ENCODE measurements at regions not wholly inside any gene's neighbourhood (a gene's known extent, or its start where the extent isn't known, plus 50 kb on each side); places are given as distances from the start of the nearest gene placed in this dataset.
A peak's percentile ranks its signal among the peaks of the same experiment; 100 is the strongest.

GRCh38 chr5:81893961-81894360 is 77.9 kb upstream of the ATG10 start:
- Mint-ChIP-seq H3K4me1 (no peaks in the 10 kb centered on the region), H3K9me3 (peaks cover 12 to 28% (median 21%) of the 10 kb centered on the region in 7 donors), H3K36me3 (peaks cover 4 to 11% of the 10 kb centered on the region in 2 donors), H3K27ac (no peak overlapping the region), H3K4me3 (no peak overlapping the region), H3K27me3 (no peaks in the 10 kb centered on the region)
- DNase-seq (no peak), ATAC-seq (ENCODE audit: low read depth in 2 of 2) (no peak)

DNA sequence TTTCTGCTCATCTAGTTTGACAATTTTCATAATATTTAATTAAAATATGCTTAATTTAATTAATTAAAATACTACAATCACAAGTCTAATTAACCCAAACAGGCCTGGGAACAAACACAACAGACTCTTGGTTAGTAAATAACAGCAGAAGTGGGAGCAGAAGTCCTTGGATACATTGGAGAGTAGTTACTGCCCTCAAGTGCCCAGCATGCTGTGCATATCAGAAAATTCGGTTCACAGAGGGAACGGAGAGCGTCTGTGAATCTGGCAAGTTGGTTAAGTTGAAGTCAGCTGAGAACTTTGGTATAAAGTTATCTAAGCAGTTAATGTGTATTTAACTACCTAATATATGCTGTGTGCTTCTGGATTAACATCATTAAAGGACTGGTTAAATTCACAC is 87.0 kb upstream of the ATG10 start:
- Mint-ChIP-seq H3K27me3 (no peaks in the 10 kb centered on the region), H3K4me1 (no peaks in the 10 kb centered on the region), H3K27ac (no peak overlapping the region), H3K9me3 (peaks cover 0 to 9% (median 1%) of the 10 kb centered on the region in 7 donors), H3K4me3 (no peak overlapping the region), H3K36me3 (peaks cover 0 to 9% of the 10 kb centered on the region in 2 donors)
- no peak for DNase-seq
- ATAC-seq (ENCODE audit: low read depth in 2 of 2): no peak

DNA sequence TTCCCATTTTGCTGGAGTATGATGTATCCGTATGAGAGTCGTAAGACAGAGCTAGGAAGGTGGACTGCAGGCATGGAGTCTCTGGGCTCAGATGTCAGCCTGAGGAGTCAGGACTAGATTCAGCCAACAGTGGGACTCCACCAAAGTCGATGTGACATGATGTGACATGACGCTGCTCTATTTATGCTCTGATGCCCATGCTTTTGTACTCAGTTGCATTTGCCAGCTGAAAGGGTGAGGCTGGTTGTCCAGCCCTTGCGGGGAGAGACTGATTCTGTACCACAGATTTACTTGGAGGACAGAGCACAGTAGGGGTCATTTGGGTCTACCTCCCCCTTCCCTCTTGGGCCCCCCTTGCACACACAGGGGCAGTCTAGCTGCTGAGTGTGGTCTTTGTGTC is 88.5 kb upstream of the ATG10 start:
- Mint-ChIP-seq H3K36me3 (no peaks in the 10 kb centered on the region), H3K4me1 (no peaks in the 10 kb centered on the region), H3K27me3 (no peaks in the 10 kb centered on the region), H3K9me3 (no peaks in the 10 kb centered on the region), H3K27ac (no peak overlapping the region), H3K4me3 (peak overlapping the region in 1 of 8 donors; percentile 14)
- ATAC-seq (ENCODE audit: low read depth in 2 of 2) (no peak), DNase-seq (no peak)

DNA sequence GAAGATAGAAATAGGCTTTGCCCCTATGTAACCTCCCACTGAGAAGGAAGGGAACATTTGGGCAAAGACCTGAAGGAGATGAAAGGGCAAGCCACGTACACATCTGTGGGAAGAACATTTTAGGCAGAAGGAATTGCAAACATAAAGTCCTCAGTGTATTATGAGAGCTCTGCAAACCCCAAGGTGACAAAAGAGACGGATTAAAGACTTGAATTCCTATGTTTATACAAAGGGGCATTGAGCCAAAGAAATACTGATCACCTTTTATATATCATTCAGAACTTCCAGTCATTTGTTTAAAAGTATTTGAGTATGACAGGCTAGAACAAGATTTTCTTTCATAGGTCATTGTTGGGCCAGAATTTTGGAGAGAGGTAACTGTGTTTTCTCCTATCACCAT is 90.2 kb upstream of the ATG10 start:
- Mint-ChIP-seq H3K36me3 (no peaks in the 10 kb centered on the region), H3K9me3 (no peaks in the 10 kb centered on the region), H3K27me3 (no peaks in the 10 kb centered on the region), H3K4me3 (no peak overlapping the region), H3K27ac (no peak overlapping the region), H3K4me1 (no peaks in the 10 kb centered on the region)
- no peak for DNase-seq
- no peak for ATAC-seq (ENCODE audit: low read depth in 2 of 2)

GRCh38 chr5:81879936-81880335 is 91.9 kb upstream of the ATG10 start:
- no peaks in the 10 kb centered on the region for H3K27me3 Mint-ChIP-seq
- no peaks in the 10 kb centered on the region for H3K9me3 Mint-ChIP-seq
- H3K4me1 Mint-ChIP-seq: no peaks in the 10 kb centered on the region
- H3K36me3 Mint-ChIP-seq: no peaks in the 10 kb centered on the region
- no peak overlapping the region for H3K4me3 Mint-ChIP-seq
- DNase-seq: no peak
- ATAC-seq (ENCODE audit: low read depth in 2 of 2): no peak
- H3K27ac Mint-ChIP-seq: no peak overlapping the region

GRCh38 chr5:81878333-81878732 is 93.5 kb upstream of the ATG10 start:
- H3K27ac Mint-ChIP-seq: no peak overlapping the region
- no peaks in the 10 kb centered on the region for H3K36me3 Mint-ChIP-seq
- DNase-seq: no peak
- no peak for ATAC-seq (ENCODE audit: low read depth in 2 of 2)
- H3K9me3 Mint-ChIP-seq: no peaks in the 10 kb centered on the region
- H3K4me3 Mint-ChIP-seq: no peak overlapping the region
- H3K27me3 Mint-ChIP-seq: no peaks in the 10 kb centered on the region
- no peaks in the 10 kb centered on the region for H3K4me1 Mint-ChIP-seq

DNA sequence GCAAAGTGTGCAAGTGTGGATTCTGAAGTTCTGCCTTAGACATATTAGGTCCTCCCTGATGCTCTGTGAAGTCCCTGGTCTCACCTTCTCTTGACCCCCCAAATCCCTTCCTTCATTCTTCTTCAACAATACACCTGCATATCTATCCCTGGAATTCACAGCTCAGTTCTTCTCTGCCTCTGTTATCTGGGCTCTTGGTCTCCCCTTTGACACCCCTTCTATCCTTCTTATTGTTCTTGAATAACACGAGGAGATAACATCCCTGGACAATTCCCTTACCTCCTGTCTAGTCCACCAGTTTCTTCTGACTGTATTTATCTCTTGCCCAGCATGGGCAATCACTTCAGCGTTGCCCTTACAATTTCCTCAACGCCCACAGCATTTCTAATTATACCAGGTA is 104.8 kb upstream of the ATG10 start:
- no peaks in the 10 kb centered on the region for H3K4me1 Mint-ChIP-seq
- no peaks in the 10 kb centered on the region for H3K9me3 Mint-ChIP-seq
- no peak overlapping the region for H3K4me3 Mint-ChIP-seq
- no peaks in the 10 kb centered on the region for H3K36me3 Mint-ChIP-seq
- DNase-seq: no peak
- ATAC-seq (ENCODE audit: low read depth in 2 of 2): no peak
- H3K27ac Mint-ChIP-seq: peak overlapping the region in 2 of 6 donors; percentile 37 to 83
- peaks cover 0 to 8% (median 0%) of the 10 kb centered on the region in 3 donors for H3K27me3 Mint-ChIP-seq

GRCh38 chr5:81860778-81861177 is 109.9 kb upstream of the SSBP2 start:
- Mint-ChIP-seq H3K9me3 (no peaks in the 10 kb centered on the region), H3K4me3 (no peak overlapping the region), H3K27me3 (no peaks in the 10 kb centered on the region), H3K4me1 (peaks cover 4 to 9% (median 6%) of the 10 kb centered on the region in 3 donors), H3K27ac (no peak overlapping the region), H3K36me3 (no peaks in the 10 kb centered on the region)
- DNase-seq (no peak), ATAC-seq (ENCODE audit: low read depth in 2 of 2) (no peak)

GRCh38 chr5:81859624-81860023 is 108.7 kb upstream of the SSBP2 start:
- no peaks in the 10 kb centered on the region for H3K36me3 Mint-ChIP-seq
- H3K27ac Mint-ChIP-seq: no peak overlapping the region
- peaks cover 4 to 9% (median 6%) of the 10 kb centered on the region in 3 donors for H3K4me1 Mint-ChIP-seq
- DNase-seq (no peak), ATAC-seq (ENCODE audit: low read depth in 2 of 2) (no peak)
- H3K9me3 Mint-ChIP-seq: no peaks in the 10 kb centered on the region
- no peaks in the 10 kb centered on the region for H3K27me3 Mint-ChIP-seq
- no peak overlapping the region for H3K4me3 Mint-ChIP-seq

DNA sequence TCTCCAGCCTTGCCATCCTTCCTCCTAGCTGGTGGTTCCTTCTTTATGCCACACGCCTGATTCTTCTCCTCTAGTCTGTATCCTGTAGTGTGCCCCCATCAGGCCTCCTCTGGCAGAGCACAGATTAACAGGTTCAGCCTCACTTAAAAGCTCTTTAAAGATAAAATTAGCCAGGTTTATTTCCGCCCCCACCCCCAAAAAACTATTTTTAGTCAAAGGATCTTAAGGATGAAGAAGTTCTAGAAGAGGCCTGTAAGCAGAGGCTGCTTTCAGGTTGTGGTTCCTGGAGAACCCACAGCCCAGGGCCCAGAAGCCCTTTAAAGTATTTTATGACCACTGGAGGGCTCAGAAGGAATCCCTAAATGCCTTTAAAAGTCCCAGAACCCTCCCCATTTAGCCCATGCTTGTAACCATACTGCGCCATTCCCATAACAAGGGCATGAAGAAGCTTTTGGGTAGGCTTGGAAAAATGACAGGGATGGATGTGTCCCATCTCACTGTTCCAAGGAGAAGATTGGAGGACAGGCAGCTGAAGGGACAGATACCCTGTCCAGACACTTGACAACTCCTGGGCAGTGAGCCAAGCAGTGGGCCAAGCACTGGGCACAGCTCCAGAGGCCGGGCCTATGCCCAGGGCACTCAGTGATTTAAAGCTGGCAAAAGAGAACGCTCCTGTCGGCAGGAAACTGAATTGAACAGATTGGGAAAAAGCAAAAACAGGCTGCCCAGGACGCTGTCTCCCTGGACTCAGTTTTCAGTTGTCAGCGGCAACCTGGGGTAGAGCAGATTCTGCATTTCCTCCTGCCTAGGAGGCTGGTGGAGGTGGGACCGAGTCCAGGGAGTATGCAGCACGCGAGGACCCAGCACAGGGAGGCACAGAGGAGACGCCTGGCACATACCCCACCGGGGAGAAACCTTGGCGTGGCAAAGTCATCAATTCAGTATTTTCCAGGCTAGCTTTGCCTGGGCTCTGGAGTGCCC is 106.3 kb upstream of the SSBP2 start:
- H3K4me3 Mint-ChIP-seq: peak overlapping the region in 1 of 8 donors; percentile 7
- H3K27ac Mint-ChIP-seq: peak overlapping the region in 1 of 6 donors; percentile 66
- peaks cover 12 to 20% (median 18%) of the 10 kb centered on the region in 3 donors for H3K4me1 Mint-ChIP-seq

GRCh38 chr5:81855591-81855990 is 104.7 kb upstream of the SSBP2 start:
- no peak for ATAC-seq (ENCODE audit: low read depth in 2 of 2)
- no peak for DNase-seq
- Mint-ChIP-seq H3K27me3 (no peaks in the 10 kb centered on the region), H3K9me3 (no peaks in the 10 kb centered on the region), H3K4me1 (peaks cover 23 to 36% (median 32%) of the 10 kb centered on the region in 3 donors), H3K36me3 (no peaks in the 10 kb centered on the region), H3K27ac (no peak overlapping the region), H3K4me3 (no peak overlapping the region)

More for the DNA sequence above, 106.3 kb upstream of the SSBP2 start:
- no peaks in the 10 kb centered on the region for H3K36me3 Mint-ChIP-seq
- ATAC-seq (ENCODE audit: low read depth in 2 of 2) (no peak), DNase-seq (no peak)
- no peaks in the 10 kb centered on the region for H3K27me3 Mint-ChIP-seq
- no peaks in the 10 kb centered on the region for H3K9me3 Mint-ChIP-seq

DNA sequence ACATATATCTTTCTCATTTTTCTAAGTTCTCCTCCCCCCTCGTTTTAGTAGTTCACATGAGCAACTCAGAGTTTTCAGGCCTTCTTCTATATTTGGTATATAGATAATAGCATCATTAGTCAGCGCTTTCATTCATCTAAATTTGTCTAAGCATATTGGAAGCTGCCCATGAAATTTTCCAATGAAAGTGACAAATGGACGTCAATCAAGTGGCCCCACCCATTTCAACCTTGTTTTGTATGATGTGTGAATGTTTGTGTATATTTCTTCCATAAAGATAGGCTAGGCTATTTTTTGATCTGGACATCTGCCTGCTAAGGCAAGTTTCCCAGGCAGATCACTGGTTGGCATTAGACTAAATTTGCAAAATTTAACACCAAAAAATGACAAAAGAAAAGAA is 104.0 kb upstream of the SSBP2 start:
- H3K27me3 Mint-ChIP-seq: no peaks in the 10 kb centered on the region
- DNase-seq (no peak), ATAC-seq (ENCODE audit: low read depth in 2 of 2) (no peak)
- H3K36me3 Mint-ChIP-seq: no peaks in the 10 kb centered on the region
- peaks cover 30 to 43% (median 39%) of the 10 kb centered on the region in 3 donors for H3K4me1 Mint-ChIP-seq
- no peaks in the 10 kb centered on the region for H3K9me3 Mint-ChIP-seq
- H3K4me3 Mint-ChIP-seq: peak overlapping the region in 2 of 8 donors; percentile 3 to 10
- no peak overlapping the region for H3K27ac Mint-ChIP-seq

DNA sequence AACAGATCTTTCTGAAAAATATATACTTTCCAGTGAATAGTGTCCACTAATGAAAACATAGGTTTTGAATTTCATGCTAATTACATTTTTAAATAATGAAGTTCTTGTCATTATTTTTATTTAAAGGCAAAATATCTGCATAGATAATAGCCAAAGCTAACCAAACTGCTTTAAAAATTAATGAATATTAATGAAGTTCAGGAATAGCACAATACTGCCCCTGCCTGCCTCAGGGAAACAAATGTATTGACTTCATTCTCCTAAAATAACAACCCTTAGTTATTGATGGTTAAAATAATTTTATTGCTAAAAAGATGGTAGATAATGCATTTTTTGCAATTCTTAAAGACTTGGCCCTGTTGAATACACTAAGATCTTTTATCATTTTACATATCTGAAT is 103.6 kb upstream of the SSBP2 start:
- H3K36me3 Mint-ChIP-seq: no peaks in the 10 kb centered on the region
- H3K9me3 Mint-ChIP-seq: no peaks in the 10 kb centered on the region
- no peaks in the 10 kb centered on the region for H3K27me3 Mint-ChIP-seq
- ATAC-seq (ENCODE audit: low read depth in 2 of 2) (no peak), DNase-seq (no peak)
- peaks cover 30 to 45% (median 41%) of the 10 kb centered on the region in 3 donors for H3K4me1 Mint-ChIP-seq
- no peak overlapping the region for H3K27ac Mint-ChIP-seq
- peak overlapping the region in 1 of 8 donors; percentile 92 for H3K4me3 Mint-ChIP-seq

DNA sequence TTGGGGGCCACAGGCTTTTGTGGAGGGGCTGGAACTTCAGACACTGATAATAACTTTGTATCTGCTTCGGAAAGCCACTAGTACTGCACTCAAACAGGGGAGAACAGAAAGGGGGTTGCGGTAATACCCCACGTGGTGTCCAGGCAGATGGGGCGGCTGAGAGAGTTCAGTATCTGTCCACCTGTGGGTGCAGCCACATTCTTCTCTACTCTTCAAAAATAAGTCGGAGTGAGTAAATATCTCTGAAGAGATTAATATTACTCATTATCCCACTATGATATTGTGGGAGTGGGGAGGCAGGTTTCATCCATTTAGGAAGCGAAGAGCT is 102.1 kb upstream of the SSBP2 start:
- no peaks in the 10 kb centered on the region for H3K27me3 Mint-ChIP-seq
- DNase-seq: no peak
- H3K9me3 Mint-ChIP-seq: no peaks in the 10 kb centered on the region
- H3K4me3 Mint-ChIP-seq: peak overlapping the region; percentile 84 to 98 (median 91)
- ATAC-seq (ENCODE audit: low read depth in 2 of 2): no peak
- peak overlapping the region in 3 of 6 donors; percentile 72 to 78 (median 77) for H3K27ac Mint-ChIP-seq
- peaks cover 30 to 45% (median 41%) of the 10 kb centered on the region in 3 donors for H3K4me1 Mint-ChIP-seq
- H3K36me3 Mint-ChIP-seq: no peaks in the 10 kb centered on the region
